GM11168 (cell line): ENCODE measurements at regions not wholly inside any gene's neighbourhood (a gene's known extent, or its start where the extent isn't known, plus 50 kb on each side); places are given as distances from the start of the nearest gene placed in this dataset.

Source experiments
- in situ Hi-C: fragments of 300-500 bp; cut with MboI; formaldehyde crosslinking; loops from one replicate; pipeline ENCODE4 v1.12.0; 2022; ENCODE audit warnings: low sequenced_read_pairs; ENCODE audit not compliant: unreplicated experiment

- in situ Hi-C loops: loop anchor here (10.0 kb wide), 1 partner anchor 208 kb away; no protein-coding TSS in a partner anchor
These were observed 214.5 kb upstream of the ATP2B1 start for GRCh38 chr12:89923091-89923490.

- in situ Hi-C loops: loop anchor here (10.0 kb wide), 1 partner anchor 206 kb away; no protein-coding TSS in a partner anchor
These were observed 212.2 kb upstream of the ATP2B1 start for GRCh38 chr12:89920866-89921265.

GRCh38 chr12:89919241-89919906 is 210.7 kb upstream of the ATP2B1 start:
- in situ Hi-C loops: no loop called here

DNA sequence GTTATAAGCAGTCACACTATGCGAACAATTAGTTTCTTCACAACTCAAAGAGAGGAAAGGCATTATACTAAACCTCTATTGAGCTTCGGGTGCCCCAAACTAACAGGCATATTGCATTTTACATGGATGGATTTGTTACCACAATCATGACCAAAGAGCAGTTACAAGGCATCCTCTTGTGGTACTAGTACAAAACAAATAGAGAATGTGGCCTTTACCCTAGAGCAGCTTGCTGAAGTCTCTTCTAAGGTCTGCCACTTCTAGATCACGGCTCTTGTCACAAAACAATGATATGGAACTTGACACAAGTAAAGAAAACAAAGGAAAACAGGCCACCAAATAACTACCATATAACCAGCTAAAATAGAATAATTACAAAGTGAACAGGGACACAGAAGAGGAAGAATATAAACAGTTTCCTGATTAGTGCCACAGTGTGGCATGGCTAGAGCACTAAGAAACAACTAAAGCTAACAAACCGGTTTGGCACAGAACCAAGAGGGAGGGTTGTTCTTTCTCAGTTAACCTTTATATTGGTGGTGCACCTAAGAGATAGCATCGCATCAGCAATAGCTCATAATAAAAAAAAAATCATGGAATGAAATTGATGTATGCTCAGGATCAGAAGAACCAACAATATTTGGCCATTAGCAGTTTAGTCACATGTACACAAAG is 209.7 kb upstream of the ATP2B1 start:
- in situ Hi-C loops: no loop called here

DNA sequence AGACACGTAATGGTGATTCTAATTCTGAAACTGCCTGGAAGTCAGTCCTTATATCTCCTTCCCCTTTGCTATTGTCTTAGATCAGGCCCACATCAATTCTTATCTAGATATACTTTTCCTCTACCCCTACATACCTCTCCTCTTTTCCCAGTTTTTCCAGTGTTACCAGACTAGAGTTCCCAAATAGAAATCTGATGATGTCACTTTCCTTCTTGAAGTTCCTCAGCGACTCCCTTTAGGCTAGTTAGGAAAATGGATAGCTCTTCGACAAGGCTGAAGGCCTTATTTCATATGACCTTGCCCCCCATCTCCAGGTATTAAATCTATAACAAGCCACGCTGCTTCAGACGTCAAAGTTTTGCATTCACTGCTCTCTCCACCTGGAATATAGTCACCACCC is 201.1 kb upstream of the ATP2B1 start:
- in situ Hi-C loops: no loop called here

DNA sequence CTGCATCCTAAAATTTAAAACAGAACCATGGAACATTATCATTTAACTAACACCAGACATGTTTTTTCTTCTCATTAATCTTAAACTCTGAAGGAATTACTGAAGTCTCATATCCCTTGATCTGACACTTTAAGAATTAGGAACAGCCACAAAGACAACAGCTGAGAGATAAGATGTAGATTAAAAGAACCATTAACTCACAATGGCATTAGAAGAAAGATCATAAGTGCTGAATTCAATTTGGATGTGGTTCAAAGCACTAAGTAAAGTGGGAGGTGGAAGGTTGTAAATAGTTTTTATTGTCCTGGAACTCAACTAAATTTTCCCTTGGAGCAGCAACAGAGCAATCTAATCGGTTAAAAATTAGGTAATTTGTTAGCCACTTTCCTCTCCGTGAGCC is 199.0 kb upstream of the ATP2B1 start:
- in situ Hi-C loops: no loop called here

DNA sequence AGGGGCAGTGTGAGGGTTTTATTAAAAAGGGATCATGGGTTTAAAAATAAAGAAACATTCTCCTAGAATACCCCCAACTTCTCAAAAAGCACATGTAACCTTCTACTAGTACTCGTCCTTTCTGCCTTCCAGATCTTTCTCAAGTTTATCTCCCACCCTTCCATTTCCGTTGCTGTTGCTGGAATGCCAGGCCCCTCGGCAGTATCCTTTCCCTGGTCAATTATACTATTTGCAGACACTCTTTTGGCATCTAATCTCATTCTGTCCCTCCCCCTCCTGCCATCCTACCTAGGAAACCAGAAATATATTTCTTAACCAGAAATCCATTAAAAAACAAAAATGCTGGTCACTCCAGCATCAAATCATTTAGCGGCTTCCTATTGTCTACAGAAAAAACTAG is 198.2 kb upstream of the ATP2B1 start:
- in situ Hi-C loops: no loop called here

DNA sequence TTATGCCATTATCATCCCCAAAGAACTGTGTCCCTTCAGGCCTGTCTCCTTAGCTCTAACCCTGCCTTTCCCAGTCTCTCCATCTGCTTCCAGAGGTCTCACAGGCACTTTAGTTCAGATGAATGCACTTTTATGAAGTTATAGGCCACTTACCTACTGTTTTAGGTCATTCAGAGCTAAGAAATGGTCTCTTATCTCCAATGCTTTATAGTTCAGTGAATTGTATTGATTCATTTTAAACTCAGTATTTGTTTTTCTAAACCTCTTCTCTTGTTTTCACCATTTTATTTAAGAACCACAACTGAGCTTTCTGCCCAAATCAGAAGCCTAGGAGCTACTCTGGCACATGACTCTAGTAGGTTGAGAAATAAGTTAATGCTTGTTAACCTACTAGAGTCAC is 197.5 kb upstream of the ATP2B1 start:
- in situ Hi-C loops: no loop called here

DNA sequence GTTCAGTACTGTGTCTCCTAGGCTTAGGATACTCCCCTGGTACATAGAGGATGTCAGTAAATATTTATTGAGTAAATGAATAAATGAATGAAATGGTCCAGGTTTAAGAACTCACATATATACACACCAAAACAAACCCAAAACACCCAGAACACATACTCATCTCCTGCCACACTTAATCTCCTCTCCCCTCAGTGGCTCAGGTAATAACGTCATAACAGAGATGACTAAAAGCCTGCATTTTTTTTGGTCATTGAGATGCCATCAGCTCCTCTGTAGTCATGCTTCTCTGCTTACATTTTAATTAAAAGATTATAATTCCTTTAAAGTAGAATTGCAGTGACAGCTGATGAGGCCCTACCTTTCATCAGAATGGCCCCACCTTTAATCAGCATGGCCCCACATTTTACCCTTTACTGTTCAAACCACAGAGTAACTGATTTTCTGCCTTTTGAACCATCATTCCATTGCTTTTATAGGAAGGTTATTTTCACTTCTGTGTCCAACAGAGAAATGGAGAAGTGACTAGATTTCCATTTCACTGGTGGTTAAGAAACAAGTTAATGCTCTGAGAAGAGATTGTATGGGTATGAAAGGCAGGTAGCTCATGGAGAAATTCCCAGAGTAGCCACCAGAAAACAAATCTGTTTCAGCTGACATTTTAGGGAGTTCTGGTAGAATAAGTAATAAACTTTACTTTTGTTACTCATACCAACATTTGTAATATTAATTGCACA is 193.4 kb upstream of the ATP2B1 start:
- in situ Hi-C loops: no loop called here

GRCh38 chr12:89901319-89901718 is 192.7 kb upstream of the ATP2B1 start:
- in situ Hi-C loops: no loop called here

- in situ Hi-C loops: no loop called here
These were observed 191.0 kb upstream of the ATP2B1 start for GRCh38 chr12:89899651-89900050.

- in situ Hi-C loops: no loop called here
These were observed 187.0 kb upstream of the ATP2B1 start for GRCh38 chr12:89895591-89895990.

- in situ Hi-C loops: no loop called here
These were observed 186.5 kb upstream of the ATP2B1 start for GRCh38 chr12:89895101-89895500.

DNA sequence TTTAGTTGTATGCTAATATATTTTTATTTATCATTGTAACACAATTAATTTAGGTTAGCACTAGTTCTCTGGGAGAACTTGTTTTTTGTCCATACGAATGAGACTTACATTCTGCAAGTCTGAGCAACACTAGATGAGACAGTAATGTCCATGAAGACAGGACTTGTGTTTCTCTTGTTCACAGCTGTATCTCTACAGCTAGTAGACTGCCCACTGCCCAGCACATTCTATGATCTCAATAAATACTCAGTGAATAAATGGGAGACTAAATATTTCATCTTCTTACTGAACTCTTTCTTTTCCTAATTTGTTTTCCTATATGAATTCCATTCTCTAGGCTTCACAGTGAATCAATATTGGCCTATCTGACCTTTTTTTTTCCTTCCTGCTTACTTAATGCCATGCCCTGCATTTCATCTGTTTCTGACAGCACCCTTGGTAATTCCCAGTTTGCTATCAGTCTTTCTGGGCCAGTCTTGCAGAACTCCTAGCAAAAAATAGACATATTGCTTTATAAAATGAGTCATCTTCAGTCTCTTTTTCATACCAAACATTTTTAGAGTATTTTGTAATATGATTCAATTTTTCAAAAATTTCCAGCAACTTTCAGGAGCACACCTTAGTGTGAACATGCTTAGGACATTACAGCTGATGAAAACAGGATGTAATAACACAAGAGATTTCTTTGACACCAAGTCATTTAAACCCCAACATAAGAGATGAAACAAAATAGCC is 185.5 kb upstream of the ATP2B1 start:
- in situ Hi-C loops: no loop called here

DNA sequence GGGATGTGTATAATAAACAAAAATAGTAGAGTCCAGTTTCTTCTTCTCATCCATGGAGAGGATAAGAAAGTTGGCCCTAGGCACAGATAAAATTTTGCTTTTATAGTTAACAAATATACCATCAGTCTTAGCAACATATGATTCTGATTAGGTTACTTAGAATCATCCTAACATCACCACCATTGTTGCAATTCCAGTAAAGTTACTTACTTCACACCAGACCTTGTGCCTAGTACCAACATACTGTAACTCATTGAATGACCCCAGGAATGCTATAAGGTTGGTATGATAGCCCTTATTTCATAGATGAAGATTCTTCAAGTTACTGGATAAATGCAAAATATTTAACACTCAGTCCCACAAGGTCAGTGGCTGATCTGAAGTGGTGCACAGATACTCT is 183.8 kb upstream of the ATP2B1 start:
- in situ Hi-C loops: no loop called here

GRCh38 chr12:89891933-89892332 is 183.3 kb upstream of the ATP2B1 start:
- in situ Hi-C loops: no loop called here

- in situ Hi-C loops: no loop called here
These were observed 181.5 kb upstream of the ATP2B1 start for GRCh38 chr12:89890161-89890560.

GRCh38 chr12:89889062-89889461 is 180.4 kb upstream of the ATP2B1 start:
- in situ Hi-C loops: no loop called here

- in situ Hi-C loops: no loop called here
These were observed 176.3 kb upstream of the ATP2B1 start for GRCh38 chr12:89884952-89885351.

DNA sequence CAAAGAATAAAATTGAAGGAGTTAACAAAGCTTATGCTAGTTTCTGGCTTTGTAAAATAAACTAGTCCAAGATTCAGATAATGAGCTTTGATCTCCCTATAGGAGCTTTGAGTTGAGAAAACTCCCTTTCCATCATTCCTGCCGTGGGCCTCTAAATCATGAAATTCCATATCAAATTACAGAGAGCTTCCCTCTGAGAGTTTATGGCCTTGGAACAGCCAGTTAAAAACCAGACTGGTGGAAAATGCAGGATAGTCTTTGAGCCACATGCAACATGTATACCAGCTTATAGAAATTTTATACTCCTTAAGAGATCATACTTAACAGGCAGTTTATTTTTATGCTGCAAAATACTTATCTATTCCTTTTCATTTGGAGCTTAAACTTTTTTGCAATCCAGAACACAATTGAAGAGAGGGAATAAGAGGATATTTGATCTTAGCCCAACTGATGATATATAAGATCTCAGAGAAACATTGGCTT is 175.8 kb upstream of the ATP2B1 start:
- in situ Hi-C loops: no loop called here
